Activated CD8-positive, alpha-beta memory T cell treated with anti-CD3 and anti-CD28 coated beads, Interleukin-2, amount 10 ng/mL, durations not matched to agents 7 days and 5 days (primary cell): ENCODE measurements at regions not wholly inside any gene's neighbourhood (a gene's known extent, or its start where the extent isn't known, plus 50 kb on each side); places are given as distances from the start of the nearest gene placed in this dataset.

Experiments
- ATAC-seq: fragments of 150-1000 bp; cut with Tn5 transposase; one replicate; pipeline ENCODE4 v1.10.0; 2021; ENCODE audit warnings: moderate library complexity
- CTCF ChIA-PET: fragments of 350-600 bp; sonication (Branson Sonifier 250); formaldehyde crosslinking; loops from one replicate; lab custom pipeline; 2021; ENCODE audit warnings: antibody characterized with exemption; lab: Charles Lee
- DNase-seq: peaks from one replicate; pipeline ENCODE4 v3.0.0-alpha.2; 2020
- H3K27ac Mint-ChIP-seq: one replicate; pipeline ENCODE4 v1.8.0; 2021; ENCODE audit warnings: mild to moderate bottlenecking, mixed read lengths
- H3K27me3 Mint-ChIP-seq: one replicate; pipeline ENCODE4 v1.8.0; 2021; ENCODE audit warnings: mixed read lengths
- H3K36me3 Mint-ChIP-seq: one replicate; pipeline ENCODE4 v1.8.0; 2021; ENCODE audit warnings: mild to moderate bottlenecking, mixed read lengths
- H3K4me1 Mint-ChIP-seq: one replicate; pipeline ENCODE4 v1.8.0; 2021; ENCODE audit warnings: mixed read lengths
- H3K4me3 Mint-ChIP-seq: one replicate; pipeline ENCODE4 v1.8.0; 2021; ENCODE audit warnings: mild to moderate bottlenecking, moderate library complexity, mixed read lengths
- H3K9me3 Mint-ChIP-seq: one replicate; pipeline ENCODE4 v1.8.0; 2022; ENCODE audit warnings: low read depth, mixed read lengths

- H3K9me3 Mint-ChIP-seq, result no peaks in the 10 kb centered on the region
- H3K36me3 Mint-ChIP-seq, result no peaks in the 10 kb centered on the region
- no peaks in the 10 kb centered on the region for H3K4me1 Mint-ChIP-seq
- H3K27ac Mint-ChIP-seq, result no peak overlapping the region
- H3K4me3 Mint-ChIP-seq, result no peak overlapping the region
- DNase-seq (no peak), ATAC-seq (no peak)
- H3K27me3 Mint-ChIP-seq, result no peaks in the 10 kb centered on the region
- CTCF ChIA-PET, result no interaction called here
Measured at GRCh38 chr12:42643881-42644579, 54.5 kb upstream of the PRICKLE1 start.

GRCh38 chr12:42641221-42641885 lies 51.8 kb upstream of the PRICKLE1 start:
- Mint-ChIP-seq H3K27me3 (no peaks in the 10 kb centered on the region), H3K4me3 (no peak overlapping the region), H3K36me3 (no peaks in the 10 kb centered on the region), H3K9me3 (no peaks in the 10 kb centered on the region), H3K4me1 (no peaks in the 10 kb centered on the region), H3K27ac (no peak overlapping the region)
- DNase-seq, result no peak
- CTCF ChIA-PET, result no interaction called here
- no peak for ATAC-seq

- ATAC-seq (no peak), DNase-seq (no peak)
- Mint-ChIP-seq H3K27ac (no peak overlapping the region), H3K36me3 (no peaks in the 10 kb centered on the region), H3K4me1 (no peaks in the 10 kb centered on the region), H3K9me3 (no peaks in the 10 kb centered on the region), H3K4me3 (no peak overlapping the region), H3K27me3 (no peaks in the 10 kb centered on the region)
- CTCF ChIA-PET, result no interaction called here
Measured at GRCh38 chr12:42640391-42640790, 50.8 kb upstream of the PRICKLE1 start.

GRCh38 chr12:42639556-42639955 lies 50.0 kb upstream of the PRICKLE1 start:
- DNase-seq (no peak), ATAC-seq (no peak)
- H3K27ac Mint-ChIP-seq, result no peak overlapping the region
- no peaks in the 10 kb centered on the region for H3K9me3 Mint-ChIP-seq
- CTCF ChIA-PET, result no interaction called here
- no peaks in the 10 kb centered on the region for H3K27me3 Mint-ChIP-seq
- no peaks in the 10 kb centered on the region for H3K36me3 Mint-ChIP-seq
- no peaks in the 10 kb centered on the region for H3K4me1 Mint-ChIP-seq
- no peak overlapping the region for H3K4me3 Mint-ChIP-seq
